ENCODE measurements at regions not wholly inside any gene's neighbourhood (a gene's known extent, or its start where the extent isn't known, plus 50 kb on each side); places are given as distances from the start of the nearest gene placed in this dataset.

DNA sequence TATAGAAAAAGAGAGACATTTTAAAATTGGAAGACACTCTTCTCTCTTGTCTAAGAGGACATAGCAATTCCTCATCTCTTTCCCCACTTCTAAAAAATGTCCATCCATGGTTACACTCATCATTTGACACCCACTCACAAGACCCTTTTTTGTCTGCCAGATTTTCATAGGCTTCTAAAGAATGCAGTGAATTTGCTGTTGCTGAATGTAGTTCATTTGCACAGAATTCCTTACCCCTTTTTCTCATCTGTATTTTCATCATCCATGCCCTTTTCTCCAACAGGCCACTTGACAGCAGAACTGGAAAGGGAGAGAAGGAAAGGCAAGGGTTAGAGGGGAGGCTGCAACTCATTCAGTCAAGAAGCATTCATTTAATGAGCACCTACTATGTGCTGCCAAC lies 128.0 kb downstream of the NUAK1 start:
- no peak for DNase-seq

Data from CD4-positive, alpha-beta T cell treated with Interleukin-12 subunit alpha and Interleukin-12 subunit beta, for 1 hour (primary cell).